WERI-Rb-1 (cell line): ENCODE measurements at regions not wholly inside any gene's neighbourhood (a gene's known extent, or its start where the extent isn't known, plus 50 kb on each side); places are given as distances from the start of the nearest gene placed in this dataset.

Experiments
- DNase-seq: peaks from one replicate; pipeline ENCODE4 v3.0.0-alpha.2; 2020
- H3K27ac ChIP-seq: fragments of 250-450 bp; sonication (Bioruptor Pico); 2 replicates; pipeline ENCODE4 v1.5.1; 2020; ENCODE audit warnings: mild to moderate bottlenecking, moderate library complexity
- H3K27me3 ChIP-seq: fragments of 250-450 bp; sonication (Bioruptor Pico); 2 replicates; pipeline ENCODE4 v1.5.1; 2021; ENCODE audit warnings: mild to moderate bottlenecking, low read depth, moderate library complexity; ENCODE audit not compliant: insufficient read depth, severe bottlenecking
- H3K36me3 ChIP-seq: fragments of 250-450 bp; sonication (Bioruptor Pico); 2 replicates; pipeline ENCODE4 v1.5.1; 2020; ENCODE audit warnings: mild to moderate bottlenecking, moderate library complexity
- H3K4me3 ChIP-seq: 2 replicates; pipeline ENCODE4 v1.5.1; 2011; ENCODE audit warnings: low read depth, mild to moderate bottlenecking, control low read depth, low read length
- H3K9me3 ChIP-seq: fragments of 250-450 bp; sonication (Bioruptor Pico); 2 replicates; pipeline ENCODE4 v1.5.1; 2021; ENCODE audit warnings: mild to moderate bottlenecking, moderate library complexity; ENCODE audit not compliant: severe bottlenecking
- CTCF ChIP-seq: IDR thresholded peaks from 2 replicates; pipeline ENCODE4 v1.5.1; 2011; ENCODE audit warnings: low read depth, mild to moderate bottlenecking, control low read depth, inconsistent platforms, low read length

GRCh38 chr1:72362538-72362937 is 80.2 kb upstream of the NEGR1 start:
- no peaks in the 10 kb centered on the region for H3K9me3 ChIP-seq
- no peaks in the 10 kb centered on the region for H3K27me3 ChIP-seq
- TF ChIP-seq CTCF: no peak
- no peaks in the 10 kb centered on the region for H3K36me3 ChIP-seq
- H3K27ac ChIP-seq: no peak overlapping the region
- H3K4me3 ChIP-seq: no peak overlapping the region
- DNase-seq: no peak

- Histone ChIP-seq H3K27ac (no peak overlapping the region), H3K9me3 (no peaks in the 10 kb centered on the region), H3K36me3 (no peaks in the 10 kb centered on the region), H3K4me3 (no peak overlapping the region), H3K27me3 (no peaks in the 10 kb centered on the region)
- DNase-seq: no peak
- TF ChIP-seq CTCF: no peak
Observed at GRCh38 chr1:72357411-72357810, 75.1 kb upstream of the NEGR1 start.

GRCh38 chr1:72355899-72356298 is 73.6 kb upstream of the NEGR1 start:
- H3K27ac ChIP-seq: no peak overlapping the region
- no peak for TF ChIP-seq CTCF
- no peaks in the 10 kb centered on the region for H3K9me3 ChIP-seq
- H3K4me3 ChIP-seq: no peak overlapping the region
- no peaks in the 10 kb centered on the region for H3K27me3 ChIP-seq
- no peak for DNase-seq
- H3K36me3 ChIP-seq: no peaks in the 10 kb centered on the region

GRCh38 chr1:72341661-72342060 is 59.3 kb upstream of the NEGR1 start:
- H3K27me3 ChIP-seq: no peaks in the 10 kb centered on the region
- no peaks in the 10 kb centered on the region for H3K9me3 ChIP-seq
- no peak for TF ChIP-seq CTCF
- H3K27ac ChIP-seq: no peak overlapping the region
- no peak for DNase-seq
- no peak overlapping the region for H3K4me3 ChIP-seq
- H3K36me3 ChIP-seq: no peaks in the 10 kb centered on the region

GRCh38 chr1:72336776-72337175 is 54.4 kb upstream of the NEGR1 start:
- no peak overlapping the region for H3K27ac ChIP-seq
- no peak for DNase-seq
- no peaks in the 10 kb centered on the region for H3K9me3 ChIP-seq
- no peaks in the 10 kb centered on the region for H3K36me3 ChIP-seq
- H3K27me3 ChIP-seq: no peaks in the 10 kb centered on the region
- TF ChIP-seq CTCF: no peak
- no peak overlapping the region for H3K4me3 ChIP-seq
